ENCODE measurements at regions not wholly inside any gene's neighbourhood (a gene's known extent, or its start where the extent isn't known, plus 50 kb on each side); places are given as distances from the start of the nearest gene placed in this dataset.

DNA sequence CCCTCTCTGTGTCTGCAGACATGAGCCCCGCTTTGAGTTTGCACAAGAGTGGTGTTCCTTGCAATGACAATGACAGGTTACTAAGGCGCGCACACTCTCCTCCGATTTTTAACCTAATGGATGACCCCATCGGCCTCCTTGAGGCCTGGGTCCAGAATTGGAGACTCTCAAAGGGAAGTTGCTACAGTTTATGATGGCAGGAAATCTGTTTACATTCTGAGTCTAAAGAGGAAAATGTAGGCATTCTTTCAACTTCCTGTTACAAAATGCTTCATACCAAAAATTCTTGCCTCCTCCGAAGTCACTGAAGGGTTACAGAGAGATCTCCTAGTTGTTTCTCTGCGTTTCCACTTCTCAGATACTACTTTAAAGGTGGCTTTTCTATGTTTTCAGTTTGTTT is 225.3 kb upstream of the AGAP1 start:
- TF ChIP-seq, protein P1, sequence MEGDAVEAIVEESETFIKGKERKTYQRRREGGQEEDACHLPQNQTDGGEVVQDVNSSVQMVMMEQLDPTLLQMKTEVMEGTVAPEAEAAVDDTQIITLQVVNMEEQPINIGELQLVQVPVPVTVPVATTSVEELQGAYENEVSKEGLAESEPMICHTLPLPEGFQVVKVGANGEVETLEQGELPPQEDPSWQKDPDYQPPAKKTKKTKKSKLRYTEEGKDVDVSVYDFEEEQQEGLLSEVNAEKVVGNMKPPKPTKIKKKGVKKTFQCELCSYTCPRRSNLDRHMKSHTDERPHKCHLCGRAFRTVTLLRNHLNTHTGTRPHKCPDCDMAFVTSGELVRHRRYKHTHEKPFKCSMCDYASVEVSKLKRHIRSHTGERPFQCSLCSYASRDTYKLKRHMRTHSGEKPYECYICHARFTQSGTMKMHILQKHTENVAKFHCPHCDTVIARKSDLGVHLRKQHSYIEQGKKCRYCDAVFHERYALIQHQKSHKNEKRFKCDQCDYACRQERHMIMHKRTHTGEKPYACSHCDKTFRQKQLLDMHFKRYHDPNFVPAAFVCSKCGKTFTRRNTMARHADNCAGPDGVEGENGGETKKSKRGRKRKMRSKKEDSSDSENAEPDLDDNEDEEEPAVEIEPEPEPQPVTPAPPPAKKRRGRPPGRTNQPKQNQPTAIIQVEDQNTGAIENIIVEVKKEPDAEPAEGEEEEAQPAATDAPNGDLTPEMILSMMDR (conservative IDR thresholded peaks at IDR 0.05) = no peak
- TF ChIP-seq ZFX (IDR thresholded peaks at IDR 0.05) = no peak
